Uterus (tissue), 2 donors: ENCODE measurements at regions not wholly inside any gene's neighbourhood (a gene's known extent, or its start where the extent isn't known, plus 50 kb on each side); places are given as distances from the start of the nearest gene placed in this dataset.

ENCODE experiments used
- CTCF ChIP-seq, 4 experiments: fragments of 200-600 bp in 2 of 4; fragments of 450-650 bp in 2 of 4; sonication (generic) in 2 of 4; IDR thresholded peaks; one replicate each; pipeline ENCODE4 v1.5.1; 2016 to 2019; ENCODE audit warnings: antibody characterized with exemption in 4 of 4, mild to moderate bottlenecking in 2 of 4, moderate library complexity in 1 of 4
- POLR2A ChIP-seq, 2 donors: fragments of 450-650 bp; IDR thresholded peaks; one replicate each; pipeline ENCODE4 v1.6.1; 2016; ENCODE audit warnings: antibody characterized with exemption in 2 of 2, mild to moderate bottlenecking in 1 of 2, moderate library complexity in 1 of 2

GRCh38 chr10:85457191-85457590, 909.4 kb downstream of the GRID1 start:
- TF ChIP-seq POLR2A (IDR thresholded peaks at IDR 0.05) (no peak), CTCF (IDR thresholded peaks at IDR 0.05) (no peak)
